ENCODE measurements at regions not wholly inside any gene's neighbourhood (a gene's known extent, or its start where the extent isn't known, plus 50 kb on each side); places are given as distances from the start of the nearest gene placed in this dataset.

GRCh38 chr2:2484301-2484700 lies 153.2 kb upstream of the MYT1L start:
- H2BK5ac ChIP-seq (ENCODE audit: low read depth, low read length) = no peak overlapping the region
- TF ChIP-seq PHF8 (conservative IDR thresholded peaks at IDR 0.05; ENCODE audit: low read depth, low read length) = no peak
- TF ChIP-seq GTF2F1 (IDR thresholded peaks at IDR 0.05; ENCODE audit: borderline replicate concordance, low read depth, low read length) = no peak
- no peak for TF ChIP-seq CHD2 (IDR thresholded peaks at IDR 0.05; ENCODE audit: low read length)
- TF ChIP-seq TEAD4 (IDR thresholded peaks at IDR 0.05; ENCODE audit: low read depth, low read length) = no peak
- TF ChIP-seq JUN (IDR thresholded peaks at IDR 0.05; ENCODE audit: low read depth, low read length) = no peak
- TF ChIP-seq RAD21 (IDR thresholded peaks at IDR 0.05 in 1 of 2, conservative IDR thresholded peaks at IDR 0.05 in 1 of 2; ENCODE audit: low read depth in 2 of 2, low read length in 2 of 2) = no peak
- no peak for TF ChIP-seq BRCA1 (IDR thresholded peaks at IDR 0.05; ENCODE audit: low read depth, low read length)
- TF ChIP-seq EP300 (IDR thresholded peaks at IDR 0.05; ENCODE audit: borderline replicate concordance in 1 of 2, low read depth in 2 of 2, low read length in 2 of 2) = no peak
- TF ChIP-seq SIRT6 (IDR thresholded peaks at IDR 0.05; ENCODE audit: low read length) = no peak
- TF ChIP-seq TCF12 (IDR thresholded peaks at IDR 0.05; ENCODE audit: low read depth, low read length) = no peak
- TF ChIP-seq FOSL1 (IDR thresholded peaks at IDR 0.05; ENCODE audit: insufficient read depth, low read depth, low read length) = no peak
- no peaks in the 10 kb centered on the region for H3K27me3 ChIP-seq (replicated peaks in 1 of 4; ENCODE audit: control insufficient read depth in 3 of 4, extremely low read depth in 1 of 4, insufficient read depth in 3 of 4, low read length in 3 of 4)
- no peaks in the 10 kb centered on the region for H3K9me3 ChIP-seq (ENCODE audit: insufficient read depth in 2 of 2, low read depth in 1 of 2, low read length in 1 of 2)
- H3K4me1 ChIP-seq (replicated peaks in 1 of 4; ENCODE audit: control insufficient read depth in 3 of 4, insufficient read depth in 4 of 4, low read length in 3 of 4) = no peaks in the 10 kb centered on the region
- H3K9ac ChIP-seq (replicated peaks in 1 of 4; ENCODE audit: extremely low read depth in 1 of 4, low read depth in 3 of 4, low read length in 3 of 4) = no peak overlapping the region
- WGBS, 2 experiments (ENCODE audit: extremely low coverage in 1 of 2, insufficient coverage in 1 of 2, insufficient read length in 1 of 2, insufficient replicate concordance in 2 of 2, low coverage in 1 of 2, low lambda C conversion rate in 2 of 2, missing lambda C conversion rate in 1 of 2) = 96% methylated on average over 8 of the region's 8 CpGs; no CpG with 5 or more reads in 1 of the 2 experiments
- no peak overlapping the region for H2AK5ac ChIP-seq (ENCODE audit: low read depth, low read length)
- no peaks in the 10 kb centered on the region for H3K36me3 ChIP-seq (ENCODE audit: control insufficient read depth in 2 of 4, insufficient read depth in 4 of 4, low read length in 3 of 4)
- H3K4me2 ChIP-seq (ENCODE audit: insufficient read depth in 1 of 2, low read depth in 2 of 2, low read length in 2 of 2) = no peak overlapping the region
- CTCF ChIA-PET (ENCODE audit: partially characterized antibody) = no interaction called here
- H3K27ac ChIP-seq (ENCODE audit: low read depth, low read length) = no peak overlapping the region
- no peak overlapping the region for H2BK20ac ChIP-seq (ENCODE audit: low read length)
- no peak overlapping the region for H3K23ac ChIP-seq (ENCODE audit: insufficient read length)
- FAIRE-seq (no peak), DNase-seq (ENCODE audit: low read depth in 1 of 2, low spot score in 2 of 2) (no peak)
- no peaks in the 10 kb centered on the region for H4K20me1 ChIP-seq (replicated peaks in 1 of 2; ENCODE audit: control insufficient read depth in 1 of 2, insufficient read depth in 2 of 2, low read length in 2 of 2)
- H4K5ac ChIP-seq (ENCODE audit: insufficient read length, low read depth, low read length) = no peak overlapping the region
- no peaks in the 10 kb centered on the region for H3K79me2 ChIP-seq (ENCODE audit: control insufficient read depth in 1 of 2, insufficient read depth in 2 of 2, low read length in 2 of 2)
- no peak overlapping the region for H4K8ac ChIP-seq (ENCODE audit: extremely low read depth, insufficient read depth, low read length)
- no peak overlapping the region for H2BK12ac ChIP-seq (ENCODE audit: low read depth, low read length)
- H3K56ac ChIP-seq (replicated peaks; ENCODE audit: insufficient read length, low read depth, low read length) = no peak overlapping the region
- H3K4ac ChIP-seq (replicated peaks; ENCODE audit: insufficient read length, low read depth, low read length) = no peak overlapping the region
- H3K23me2 ChIP-seq (ENCODE audit: low read depth, low read length) = no peaks in the 10 kb centered on the region; the same call in 1 of the 2 replicates
- H2AFZ ChIP-seq (ENCODE audit: low read length) = no peak overlapping the region
- no peak overlapping the region for H3K14ac ChIP-seq (ENCODE audit: insufficient read length)
- H3K4me3 ChIP-seq (ENCODE audit: extremely low read depth in 1 of 4, insufficient read depth in 2 of 4, low read depth in 3 of 4, low read length in 4 of 4) = no peak overlapping the region
- no peak overlapping the region for H4K91ac ChIP-seq (replicated peaks; ENCODE audit: insufficient read length, low read length)
- no peak overlapping the region for H2BK15ac ChIP-seq (ENCODE audit: low read length)
- POLR2A ChIA-PET (ENCODE audit: partially characterized antibody) = no interaction called here
- no peak overlapping the region for H3K18ac ChIP-seq (ENCODE audit: extremely low read depth, low read length)
- H3K79me1 ChIP-seq (ENCODE audit: low read depth, low read length) = no peaks in the 10 kb centered on the region
- H2BK120ac ChIP-seq (replicated peaks; ENCODE audit: low read depth, low read length) = no peak overlapping the region

Measured in H1 (cell line).